ENCODE measurements at regions not wholly inside any gene's neighbourhood (a gene's known extent, or its start where the extent isn't known, plus 50 kb on each side); places are given as distances from the start of the nearest gene placed in this dataset.

DNA sequence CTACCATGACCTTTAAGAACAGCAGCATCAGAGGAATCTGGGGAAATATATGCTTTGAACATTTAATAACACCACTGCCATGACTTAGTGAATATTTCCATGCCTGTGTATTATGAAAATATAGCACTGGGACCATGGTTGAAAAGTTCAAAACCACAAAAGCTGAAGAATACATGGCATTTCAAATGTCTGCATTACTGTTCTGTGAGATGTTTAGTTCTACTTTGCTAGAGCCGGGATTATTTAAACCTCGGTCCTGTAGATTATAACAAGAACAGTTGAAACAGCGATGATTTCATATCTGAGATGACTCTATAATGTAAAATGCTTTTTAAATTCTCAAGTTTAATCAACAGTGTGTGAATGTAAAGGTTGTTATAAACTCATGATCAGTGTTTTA lies 126.7 kb upstream of the AGA start:
- TF ChIP-seq, protein P1, sequence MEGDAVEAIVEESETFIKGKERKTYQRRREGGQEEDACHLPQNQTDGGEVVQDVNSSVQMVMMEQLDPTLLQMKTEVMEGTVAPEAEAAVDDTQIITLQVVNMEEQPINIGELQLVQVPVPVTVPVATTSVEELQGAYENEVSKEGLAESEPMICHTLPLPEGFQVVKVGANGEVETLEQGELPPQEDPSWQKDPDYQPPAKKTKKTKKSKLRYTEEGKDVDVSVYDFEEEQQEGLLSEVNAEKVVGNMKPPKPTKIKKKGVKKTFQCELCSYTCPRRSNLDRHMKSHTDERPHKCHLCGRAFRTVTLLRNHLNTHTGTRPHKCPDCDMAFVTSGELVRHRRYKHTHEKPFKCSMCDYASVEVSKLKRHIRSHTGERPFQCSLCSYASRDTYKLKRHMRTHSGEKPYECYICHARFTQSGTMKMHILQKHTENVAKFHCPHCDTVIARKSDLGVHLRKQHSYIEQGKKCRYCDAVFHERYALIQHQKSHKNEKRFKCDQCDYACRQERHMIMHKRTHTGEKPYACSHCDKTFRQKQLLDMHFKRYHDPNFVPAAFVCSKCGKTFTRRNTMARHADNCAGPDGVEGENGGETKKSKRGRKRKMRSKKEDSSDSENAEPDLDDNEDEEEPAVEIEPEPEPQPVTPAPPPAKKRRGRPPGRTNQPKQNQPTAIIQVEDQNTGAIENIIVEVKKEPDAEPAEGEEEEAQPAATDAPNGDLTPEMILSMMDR (IDR thresholded peaks at IDR 0.05), result no peak
- no peak for TF ChIP-seq POLR2A (IDR thresholded peaks at IDR 0.05)
